H1 (cell line): ENCODE measurements at regions not wholly inside any gene's neighbourhood (a gene's known extent, or its start where the extent isn't known, plus 50 kb on each side); places are given as distances from the start of the nearest gene placed in this dataset.
A peak's percentile ranks its signal among the peaks of the same experiment; 100 is the strongest.

Experiments
- CTCF ChIA-PET: fragments of 300-600 bp; sonication (Branson Sonifier 250); formaldehyde crosslinking; loops from one replicate; lab custom pipeline; 2021; ENCODE audit not compliant: partially characterized antibody; lab: Charles Lee
- POLR2A ChIA-PET: fragments of 300-600 bp; sonication (Branson Sonifier 250); formaldehyde crosslinking; loops from one replicate; lab custom pipeline; 2021; ENCODE audit warnings: inconsistent platforms; ENCODE audit not compliant: partially characterized antibody; lab: Charles Lee
- DNase-seq, 2 experiments: peaks; one replicate each; pipeline versions ENCODE4 v3.0.0 to v3.0.0-alpha.2; 2010 to 2022; ENCODE audit warnings: low spot score in 2 of 2, low read depth in 1 of 2, mixed read lengths in 1 of 2
- FAIRE-seq: peaks from 2 replicates; lab custom pipeline; 2011; peaks lifted over from hg19 to GRCh38; lab: Jason Lieb, UNC
- H2AFZ ChIP-seq: 2 replicates; pipeline ENCODE4 v1.8.1; 2012; ENCODE audit warnings: low read length, inconsistent platforms
- H2AK5ac ChIP-seq: 2 replicates; pipeline ENCODE4 v1.6.1; 2013; ENCODE audit warnings: low read depth, low read length
- H2BK120ac ChIP-seq: replicated peaks from 2 replicates; pipeline ENCODE3; 2013; ENCODE audit warnings: low read depth, low read length, inconsistent platforms
- H2BK12ac ChIP-seq: 2 replicates; pipeline ENCODE4 v1.6.1; 2013; ENCODE audit warnings: low read depth, low read length
- H2BK15ac ChIP-seq: 2 replicates; pipeline ENCODE4 v1.6.1; 2013; ENCODE audit warnings: low read length
- H2BK20ac ChIP-seq: 2 replicates; pipeline ENCODE4 v1.6.1; 2013; ENCODE audit warnings: low read length
- H2BK5ac ChIP-seq: 2 replicates; pipeline ENCODE4 v1.6.1; 2013; ENCODE audit warnings: low read depth, low read length
- H3K14ac ChIP-seq: 2 replicates; pipeline ENCODE4 v1.6.1; 2013; ENCODE audit warnings: inconsistent platforms; ENCODE audit not compliant: insufficient read length
- H3K18ac ChIP-seq: 2 replicates; pipeline ENCODE4 v1.6.1; 2013; ENCODE audit warnings: low read length; ENCODE audit errors: extremely low read depth
- H3K23ac ChIP-seq: 2 replicates; pipeline ENCODE4 v1.6.1; 2013; ENCODE audit warnings: inconsistent platforms; ENCODE audit not compliant: insufficient read length
- H3K23me2 ChIP-seq: 2 replicates; pipeline ENCODE4 v1.6.1; 2013; ENCODE audit warnings: low read depth, low read length
- H3K27ac ChIP-seq: 2 replicates; pipeline ENCODE4 v1.6.1; 2011; ENCODE audit warnings: low read depth, low read length, inconsistent platforms
- H3K27me3 ChIP-seq, 4 experiments: replicated peaks in 1 of 4; 1 replicate in 1 of 4; 2 replicates in 3 of 4; pipeline versions ENCODE4 v1.6.1 to v1.8.1; 2011 to 2013; ENCODE audit warnings: low read length in 3 of 4, mild to moderate bottlenecking in 3 of 4, inconsistent platforms in 2 of 4, mixed read lengths in 2 of 4, moderate library complexity in 1 of 4; ENCODE audit not compliant: control insufficient read depth in 3 of 4, insufficient read depth in 3 of 4; ENCODE audit errors: extremely low read depth in 1 of 4
- H3K36me3 ChIP-seq, 4 experiments: 2 replicates each; pipeline versions ENCODE4 v1.6.1 to v1.8.1; 2011 to 2013; ENCODE audit warnings: mild to moderate bottlenecking in 4 of 4, low read length in 3 of 4, moderate library complexity in 2 of 4, control low read depth in 1 of 4, inconsistent platforms in 1 of 4; ENCODE audit not compliant: insufficient read depth in 4 of 4, control insufficient read depth in 2 of 4
- H3K4ac ChIP-seq: replicated peaks from 2 replicates; pipeline ENCODE3; 2013; ENCODE audit warnings: low read length, low read depth, mixed read lengths, inconsistent platforms; ENCODE audit not compliant: insufficient read length
- H3K4me1 ChIP-seq, 4 experiments: replicated peaks in 1 of 4; 1 replicate in 1 of 4; 2 replicates in 3 of 4; pipeline versions ENCODE4 v1.6.1 to v1.8.1; 2011 to 2013; ENCODE audit warnings: low read length in 3 of 4, inconsistent platforms in 2 of 4, mixed read lengths in 1 of 4; ENCODE audit not compliant: insufficient read depth in 4 of 4, control insufficient read depth in 3 of 4
- H3K4me2 ChIP-seq, 2 experiments: 2 replicates each; pipeline versions ENCODE4 v1.6.1 to v1.8.1; 2011 to 2013; ENCODE audit warnings: low read depth in 2 of 2, low read length in 2 of 2, control low read depth in 1 of 2, inconsistent platforms in 1 of 2, mild to moderate bottlenecking in 1 of 2; ENCODE audit not compliant: insufficient read depth in 1 of 2
- H3K4me3 ChIP-seq, 4 experiments: fragments of 200-600, 300-600 bp in 1 of 4; sonication (generic), shearing (Covaris generic), sonication (Bioruptor Twin) in 1 of 4; 2 replicates each; pipeline versions ENCODE4 v1.5.1 to v1.8.1; 2011 to 2016; ENCODE audit warnings: low read length in 4 of 4, low read depth in 3 of 4, control low read depth in 2 of 4, inconsistent platforms in 2 of 4, mild to moderate bottlenecking in 2 of 4, mixed read lengths in 1 of 4, moderate library complexity in 1 of 4; ENCODE audit not compliant: insufficient read depth in 2 of 4; ENCODE audit errors: extremely low read depth in 1 of 4
- H3K56ac ChIP-seq: replicated peaks from 2 replicates; pipeline ENCODE3; 2013; ENCODE audit warnings: low read depth, mild to moderate bottlenecking, mixed read lengths, low read length, inconsistent platforms; ENCODE audit not compliant: insufficient read length
- H3K79me1 ChIP-seq: 2 replicates; pipeline ENCODE4 v1.6.1; 2013; ENCODE audit warnings: low read depth, low read length, control low read depth
- H3K79me2 ChIP-seq, 2 experiments: 2 replicates each; pipeline versions ENCODE4 v1.6.1 to v1.8.1; 2012 to 2013; ENCODE audit warnings: low read length in 2 of 2, mild to moderate bottlenecking in 2 of 2, inconsistent platforms in 1 of 2; ENCODE audit not compliant: insufficient read depth in 2 of 2, control insufficient read depth in 1 of 2
- H3K9ac ChIP-seq, 4 experiments: replicated peaks in 1 of 4; 1 replicate in 1 of 4; 2 replicates in 3 of 4; pipeline versions ENCODE4 v1.6.1 to v1.8.1; 2011 to 2013; ENCODE audit warnings: low read depth in 3 of 4, low read length in 3 of 4, control low read depth in 2 of 4, mild to moderate bottlenecking in 2 of 4, moderate library complexity in 2 of 4, inconsistent platforms in 1 of 4; ENCODE audit errors: extremely low read depth in 1 of 4
- H3K9me3 ChIP-seq, 2 experiments: 2 replicates each; pipeline versions ENCODE4 v1.6.1 to v1.8.1; 2012 to 2013; ENCODE audit warnings: mild to moderate bottlenecking in 2 of 2, moderate library complexity in 2 of 2, control low read depth in 1 of 2, inconsistent platforms in 1 of 2, low read depth in 1 of 2, low read length in 1 of 2, mixed read lengths in 1 of 2; ENCODE audit not compliant: insufficient read depth in 2 of 2
- H4K20me1 ChIP-seq, 2 experiments: replicated peaks in 1 of 2; 2 replicates each; pipeline versions ENCODE3 to v1.8.1; 2011 to 2013; ENCODE audit warnings: inconsistent platforms in 2 of 2, low read length in 2 of 2, mild to moderate bottlenecking in 1 of 2; ENCODE audit not compliant: insufficient read depth in 2 of 2, control insufficient read depth in 1 of 2
- H4K5ac ChIP-seq: 2 replicates; pipeline ENCODE4 v1.6.1; 2013; ENCODE audit warnings: low read length, low read depth, mixed read lengths, inconsistent platforms; ENCODE audit not compliant: insufficient read length
- H4K8ac ChIP-seq: 2 replicates; pipeline ENCODE4 v1.8.0; 2013; ENCODE audit warnings: mild to moderate bottlenecking, moderate library complexity, low read length, inconsistent platforms; ENCODE audit not compliant: insufficient read depth; ENCODE audit errors: extremely low read depth
- H4K91ac ChIP-seq: replicated peaks from 2 replicates; pipeline ENCODE3; 2013; ENCODE audit warnings: low read length, mixed read lengths, inconsistent platforms; ENCODE audit not compliant: insufficient read length
- CHD2 ChIP-seq: IDR thresholded peaks from 2 replicates; pipeline ENCODE4 v1.6.1; 2012; ENCODE audit warnings: low read length, improper control_type of control experiment
- EGR1 ChIP-seq: IDR thresholded peaks from 2 replicates; pipeline ENCODE4 v1.6.1; 2011; ENCODE audit warnings: low read depth, low read length, borderline replicate concordance
- EZH2 ChIP-seq: fragments of 200-600 bp; sonication (generic); IDR thresholded peaks from 2 replicates; pipeline ENCODE4 v1.7.1; 2012; ENCODE audit warnings: low read depth, mild to moderate bottlenecking, moderate library complexity, low read length, inconsistent platforms; ENCODE audit not compliant: severe bottlenecking
- HDAC2 ChIP-seq, 2 experiments: fragments of 300-600 bp in 1 of 2; sonication (generic) in 1 of 2; IDR thresholded peaks; 2 replicates each; pipeline ENCODE4 v1.6.1; 2011 to 2012; ENCODE audit warnings: low read depth in 2 of 2, low read length in 2 of 2, mild to moderate bottlenecking in 2 of 2, moderate library complexity in 2 of 2, borderline replicate concordance in 1 of 2, inconsistent platforms in 1 of 2
- KDM4A ChIP-seq: IDR thresholded peaks from one replicate; pipeline ENCODE4 v1.7.1; 2012; ENCODE audit warnings: low read depth, mild to moderate bottlenecking, moderate library complexity, low read length, inconsistent platforms; ENCODE audit not compliant: severe bottlenecking
- SIX5 ChIP-seq: IDR thresholded peaks from 2 replicates; pipeline ENCODE4 v1.6.1; 2011; ENCODE audit warnings: mild to moderate bottlenecking, low read depth, low read length
- SP1 ChIP-seq: IDR thresholded peaks from 2 replicates; pipeline ENCODE4 v1.6.1; 2011; ENCODE audit warnings: low read depth, low read length
- TAF1 ChIP-seq: IDR thresholded peaks from 2 replicates; pipeline ENCODE4 v1.6.1; 2011; ENCODE audit warnings: mild to moderate bottlenecking, low read depth, low read length
- WGBS, 2 experiments: shearing (Covaris generic) in 1 of 2; methylation state at CpG; one replicate each; pipeline versions ENCODE4 v1.1.6 to v1.1.7; 2013 to 2015; ENCODE audit warnings: low lambda C conversion rate in 2 of 2, mixed read lengths in 2 of 2, inconsistent platforms in 1 of 2, low coverage in 1 of 2, missing lambda C conversion rate in 1 of 2; ENCODE audit not compliant: insufficient replicate concordance in 2 of 2, insufficient coverage in 1 of 2, insufficient read length in 1 of 2; ENCODE audit errors: extremely low coverage in 1 of 2, missing lambda C conversion rate in 1 of 2; 5-methylcytosine and 5-hydroxymethylcytosine counted together

- 65% methylated on average over 15 of the region's 15 CpGs; no CpG with 5 or more reads in 1 of the 2 experiments for WGBS, 2 experiments
- FAIRE-seq (no peak), DNase-seq (no peak)
- Histone ChIP-seq H3K36me3 (no peaks in the 10 kb centered on the region), H3K18ac (peak overlapping the region; percentile 71), H3K9me3 (no peaks in the 10 kb centered on the region), H3K79me1 (no peaks in the 10 kb centered on the region), H3K4ac (peak overlapping the region; percentile 41), H2BK120ac (peak overlapping the region; percentile 12), H4K5ac (peak overlapping the region; percentile 1), H3K4me2 (peak overlapping the region; percentile 15 to 64), H4K20me1 (no peaks in the 10 kb centered on the region), H3K27ac (no peak overlapping the region), H2AK5ac (peak overlapping the region; percentile 92), H2AFZ (peak overlapping the region; percentile 70; the same call in 1 of the 2 replicates), H2BK5ac (peak overlapping the region; percentile 89; the same call in 1 of the 2 replicates), H3K23ac (no peak overlapping the region), H3K27me3 (peaks cover 0 to 11% (median 2%) of the 10 kb centered on the region in 4 experiments; a peak in 2 of 7 replicates), H3K14ac (no peak overlapping the region), H2BK12ac (peak overlapping the region; percentile 94; the same call in 1 of the 2 replicates), H3K23me2 (no peaks in the 10 kb centered on the region; the same call in 1 of the 2 replicates), H2BK20ac (peak overlapping the region; percentile 97; the same call in 1 of the 2 replicates), H3K9ac (no peak overlapping the region), H3K4me1 (peaks cover 12 to 25% (median 20%) of the 10 kb centered on the region in 4 experiments), H3K4me3 (peak overlapping the region in 1 of 4 experiments; percentile 51; a peak in 3 of 8 replicates), H3K79me2 (no peaks in the 10 kb centered on the region), H4K91ac (peak overlapping the region; percentile 86), H2BK15ac (peak overlapping the region; percentile 74; the same call in 1 of the 2 replicates), H3K56ac (no peak overlapping the region), H4K8ac (peak overlapping the region; percentile 84; the same call in 1 of the 2 replicates)
- ChIA-PET CTCF (interaction anchor here (0.7 to 5.2 kb wide), 16 partner anchors 10 to 550 kb away, joined by 3 to 38 read pairs (median 5); no protein-coding TSS in a partner anchor), POLR2A (interaction anchor here (0.8 to 2.2 kb wide), 3 partner anchors 17 to 514 kb away, joined by 3 to 7 read pairs (median 3); partner anchors contain the start of gene RREB1)
- 0 out of 2 replicates have a peak, but pooled peaks have one; percentile 9 for TF ChIP-seq TAF1
- no peak for TF ChIP-seq SIX5
- no peak for TF ChIP-seq CHD2
- no peak for TF ChIP-seq EGR1
- TF ChIP-seq SP1 = no peak
- TF ChIP-seq EZH2 = no peak
- peak; percentile 47 for TF ChIP-seq KDM4A
- no peak for TF ChIP-seq HDAC2 (IDR thresholded peaks at IDR 0.05; ENCODE audit: borderline replicate concordance in 1 of 2, low read depth in 2 of 2, low read length in 2 of 2)
Measured at GRCh38 chr6:6725468-6726209, 137.1 kb downstream of the LY86 start.
